ENCODE measurements at regions not wholly inside any gene's neighbourhood (a gene's known extent, or its start where the extent isn't known, plus 50 kb on each side); places are given as distances from the start of the nearest gene placed in this dataset.

DNA sequence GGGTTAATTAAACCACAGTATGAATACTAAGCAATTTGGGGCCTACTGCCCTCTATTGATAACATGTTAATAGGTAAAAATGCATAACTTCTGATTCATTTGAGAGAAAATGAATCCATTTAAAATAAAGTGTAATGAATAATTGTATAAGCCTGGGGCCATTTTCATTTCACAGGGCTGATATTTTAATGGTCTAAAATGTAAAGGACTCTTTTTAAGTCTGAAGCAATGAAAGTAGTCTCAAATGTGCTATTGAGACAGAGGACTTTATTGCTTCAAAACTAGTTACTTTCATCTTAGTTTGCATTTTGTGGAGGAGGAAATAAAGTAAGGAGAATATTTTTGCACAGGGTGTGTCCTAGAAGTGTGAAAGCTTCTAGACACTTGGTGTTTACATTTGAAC is 155.4 kb downstream of the TLR5 start:
- H3K36me3 ChIP-seq: no peaks in the 10 kb centered on the region
- H3K9ac ChIP-seq: no peak overlapping the region
- no peaks in the 10 kb centered on the region for H3K9me3 ChIP-seq
- no peaks in the 10 kb centered on the region for H4K20me1 ChIP-seq
- H3K4me3 ChIP-seq: no peak overlapping the region
- TF ChIP-seq Cebpa-rat (IDR thresholded peaks at IDR 0.05): no peak
- H3K4me1 ChIP-seq: peaks cover 10% of the 10 kb centered on the region
- H3K27me3 ChIP-seq: no peaks in the 10 kb centered on the region
- no peak overlapping the region for H3K4me2 ChIP-seq
- no peak overlapping the region for H3K27ac ChIP-seq

DNA sequence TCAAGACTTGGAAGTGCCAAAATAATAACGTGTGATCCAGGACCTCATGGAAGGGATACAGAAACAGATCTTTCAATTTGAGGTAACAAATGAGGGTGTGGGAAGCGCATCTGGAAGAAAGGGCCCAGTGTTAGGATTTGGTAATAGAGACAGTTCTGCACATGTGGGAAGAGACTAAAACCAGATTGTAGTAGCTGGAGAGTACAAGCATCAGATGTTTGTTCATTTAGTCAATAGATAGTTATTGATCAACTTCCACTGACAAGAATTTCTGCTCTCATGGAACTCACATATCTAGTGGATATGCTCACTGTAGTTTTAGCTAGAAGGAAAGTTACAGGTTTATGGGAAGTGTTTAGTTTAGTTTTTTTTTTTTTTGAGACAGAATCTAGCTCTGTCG is 153.6 kb downstream of the TLR5 start:
- Histone ChIP-seq H3K9me3 (no peaks in the 10 kb centered on the region), H3K4me3 (no peak overlapping the region), H3K27me3 (no peaks in the 10 kb centered on the region), H3K9ac (no peak overlapping the region), H3K4me1 (peaks cover 10% of the 10 kb centered on the region), H4K20me1 (no peaks in the 10 kb centered on the region), H3K27ac (no peak overlapping the region), H3K36me3 (no peaks in the 10 kb centered on the region), H3K4me2 (no peak overlapping the region)
- no peak for TF ChIP-seq Cebpa-rat (IDR thresholded peaks at IDR 0.05)

DNA sequence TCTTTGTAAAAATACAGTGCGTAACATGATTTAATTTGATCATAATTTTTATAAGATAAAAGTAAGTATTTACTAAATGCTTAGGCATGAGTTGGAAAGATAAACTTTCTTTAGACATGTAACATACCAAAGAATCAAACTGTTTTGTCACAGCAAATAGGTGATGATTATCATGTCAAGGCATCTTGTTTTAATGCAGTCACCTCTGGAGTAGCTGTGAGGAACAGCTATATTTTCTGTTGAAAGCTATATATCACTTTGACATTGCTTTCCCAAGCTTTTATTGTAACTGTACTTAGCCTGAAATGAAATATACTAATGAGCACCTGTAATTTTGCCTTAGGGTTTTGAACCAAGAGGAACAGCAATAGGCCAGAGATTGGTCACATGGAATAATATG is 151.9 kb downstream of the TLR5 start:
- Histone ChIP-seq H3K4me2 (no peak overlapping the region), H3K36me3 (no peaks in the 10 kb centered on the region), H4K20me1 (no peaks in the 10 kb centered on the region), H3K9ac (no peak overlapping the region), H3K27me3 (no peaks in the 10 kb centered on the region), H3K9me3 (no peaks in the 10 kb centered on the region), H3K4me3 (no peak overlapping the region), H3K27ac (no peak overlapping the region), H3K4me1 (peaks cover 19% of the 10 kb centered on the region)
- TF ChIP-seq Cebpa-rat (IDR thresholded peaks at IDR 0.05): no peak

DNA sequence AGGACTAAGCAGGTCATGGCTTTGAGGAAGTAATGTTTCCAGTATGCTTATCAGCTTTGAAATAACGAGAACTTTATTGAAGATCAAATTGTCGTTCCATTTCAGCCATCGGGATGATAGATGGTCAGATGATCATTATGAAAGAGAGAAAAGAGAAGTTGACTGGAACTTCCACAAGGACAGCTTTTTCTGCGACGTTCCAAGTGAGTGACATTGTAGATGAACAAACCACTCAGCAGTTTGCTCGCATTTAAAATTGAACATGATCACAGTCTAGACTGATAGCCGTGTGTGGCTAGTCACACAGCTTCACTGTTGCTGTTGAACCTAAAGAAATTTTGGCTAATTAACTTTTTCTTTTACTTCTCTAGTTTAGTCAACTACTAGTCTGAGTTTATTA is 151.1 kb downstream of the TLR5 start:
- Histone ChIP-seq H4K20me1 (no peaks in the 10 kb centered on the region), H3K36me3 (no peaks in the 10 kb centered on the region), H3K4me1 (peaks cover 20% of the 10 kb centered on the region), H3K9me3 (no peaks in the 10 kb centered on the region), H3K4me2 (no peak overlapping the region), H3K27me3 (no peaks in the 10 kb centered on the region), H3K4me3 (no peak overlapping the region), H3K9ac (no peak overlapping the region), H3K27ac (no peak overlapping the region)
- TF ChIP-seq Cebpa-rat (IDR thresholded peaks at IDR 0.05): no peak

DNA sequence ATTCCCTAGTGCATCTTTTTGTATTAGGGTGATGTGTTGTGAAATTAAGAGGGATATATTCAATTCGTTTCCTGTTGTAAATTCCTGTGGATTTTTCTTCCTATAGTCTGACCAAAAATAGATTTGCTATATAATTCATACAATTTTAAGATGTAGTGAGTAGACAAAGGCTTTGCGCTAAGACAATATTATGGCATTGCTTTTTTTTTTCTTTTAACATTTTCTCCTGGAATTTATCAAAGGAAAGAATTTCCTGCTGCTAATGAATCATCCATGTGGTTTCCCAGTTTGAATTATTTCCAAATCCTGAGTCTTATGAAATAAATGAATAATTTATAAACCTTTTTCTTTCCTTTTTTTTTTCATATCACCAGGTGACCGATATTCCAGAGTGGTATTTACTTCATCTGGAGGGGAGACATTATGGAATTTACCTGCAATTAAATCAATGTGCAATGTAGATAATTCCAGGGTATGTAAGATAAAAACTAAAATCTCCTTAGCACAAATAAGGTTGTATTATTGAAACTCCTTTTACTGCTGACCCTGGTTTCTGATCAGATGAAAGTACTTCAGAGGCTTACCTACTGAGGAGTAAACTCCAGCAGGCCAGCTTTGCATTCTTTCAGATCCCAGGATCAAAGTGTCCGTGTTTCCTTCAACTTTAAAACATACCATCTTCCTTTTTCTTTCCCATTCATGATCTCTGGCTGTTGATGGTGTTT is 148.4 kb downstream of the TLR5 start:
- Histone ChIP-seq H3K4me3 (no peak overlapping the region), H3K9ac (no peak overlapping the region), H3K4me2 (no peak overlapping the region)

DNA sequence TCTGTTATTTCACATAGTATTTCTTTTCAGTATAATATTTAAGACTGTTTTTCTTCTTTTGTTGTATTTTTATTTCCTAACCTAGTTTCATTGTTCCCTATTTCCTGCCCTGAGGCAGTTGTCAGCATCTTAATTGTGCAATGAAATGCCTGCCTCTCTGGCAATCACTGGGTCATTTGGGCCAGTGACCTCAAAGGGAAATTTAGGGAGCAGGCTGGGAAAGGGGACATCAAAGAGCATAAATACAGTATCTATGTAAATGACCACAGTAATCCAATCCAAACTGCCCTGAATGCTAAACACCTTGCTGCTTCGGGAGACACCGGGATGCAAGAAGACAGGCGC is 147.8 kb downstream of the TLR5 start:
- Histone ChIP-seq H3K27ac (no peak overlapping the region), H3K9me3 (no peaks in the 10 kb centered on the region), H3K36me3 (no peaks in the 10 kb centered on the region), H3K9ac (no peak overlapping the region), H3K4me1 (peaks cover 20% of the 10 kb centered on the region), H3K4me2 (peak overlapping the region; percentile 55), H3K4me3 (no peak overlapping the region), H3K27me3 (no peaks in the 10 kb centered on the region), H4K20me1 (no peaks in the 10 kb centered on the region)
- TF ChIP-seq Cebpa-rat (IDR thresholded peaks at IDR 0.05): no peak

More for the DNA sequence above, 148.4 kb downstream of the TLR5 start:
- no peak for TF ChIP-seq Cebpa-rat (IDR thresholded peaks at IDR 0.05)
- no peaks in the 10 kb centered on the region for H3K27me3 ChIP-seq
- no peaks in the 10 kb centered on the region for H3K9me3 ChIP-seq
- H3K36me3 ChIP-seq: no peaks in the 10 kb centered on the region
- H3K4me1 ChIP-seq: peaks cover 20% of the 10 kb centered on the region
- no peak overlapping the region for H3K27ac ChIP-seq
- no peaks in the 10 kb centered on the region for H4K20me1 ChIP-seq

DNA sequence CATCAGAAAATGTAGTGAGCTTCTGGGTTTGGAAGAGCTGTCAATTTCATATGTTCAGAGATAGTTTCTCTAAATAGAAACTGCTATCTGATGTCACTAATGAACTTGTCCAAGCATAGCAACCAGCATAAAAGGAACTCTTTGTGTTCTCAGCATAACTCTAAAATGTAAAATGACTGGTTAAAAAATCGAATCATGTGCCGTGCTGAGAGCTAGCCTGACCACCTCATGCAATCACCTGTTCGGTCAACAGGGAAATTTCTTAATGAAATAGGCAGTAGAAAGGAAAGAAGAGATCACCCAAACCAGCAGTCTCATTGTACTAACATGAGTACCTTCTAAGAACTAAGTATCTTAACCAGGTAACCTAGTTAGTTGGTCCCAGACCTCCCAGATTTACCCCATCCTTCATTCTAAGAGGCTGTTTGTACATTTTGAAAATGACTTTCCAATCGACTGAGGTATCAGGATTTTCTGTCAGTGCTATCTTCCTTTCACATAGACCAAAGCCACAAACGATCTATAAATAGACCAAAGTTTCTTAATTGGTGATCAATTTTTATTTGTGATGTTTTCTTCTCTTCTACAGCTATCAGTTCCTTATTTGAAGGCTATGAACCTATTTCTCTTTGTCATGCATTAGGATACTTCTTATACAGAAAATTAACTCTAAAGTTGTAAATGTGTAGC is 147.3 kb downstream of the TLR5 start:
- peaks cover 20% of the 10 kb centered on the region for H3K4me1 ChIP-seq
- H3K9ac ChIP-seq: no peak overlapping the region
- H3K27me3 ChIP-seq: no peaks in the 10 kb centered on the region
- H3K9me3 ChIP-seq: no peaks in the 10 kb centered on the region
- H4K20me1 ChIP-seq: no peaks in the 10 kb centered on the region
- TF ChIP-seq Cebpa-rat (IDR thresholded peaks at IDR 0.05): no peak
- no peak overlapping the region for H3K4me3 ChIP-seq
- H3K4me2 ChIP-seq: peak overlapping the region; percentile 55
- H3K27ac ChIP-seq: no peak overlapping the region
- H3K36me3 ChIP-seq: no peaks in the 10 kb centered on the region

DNA sequence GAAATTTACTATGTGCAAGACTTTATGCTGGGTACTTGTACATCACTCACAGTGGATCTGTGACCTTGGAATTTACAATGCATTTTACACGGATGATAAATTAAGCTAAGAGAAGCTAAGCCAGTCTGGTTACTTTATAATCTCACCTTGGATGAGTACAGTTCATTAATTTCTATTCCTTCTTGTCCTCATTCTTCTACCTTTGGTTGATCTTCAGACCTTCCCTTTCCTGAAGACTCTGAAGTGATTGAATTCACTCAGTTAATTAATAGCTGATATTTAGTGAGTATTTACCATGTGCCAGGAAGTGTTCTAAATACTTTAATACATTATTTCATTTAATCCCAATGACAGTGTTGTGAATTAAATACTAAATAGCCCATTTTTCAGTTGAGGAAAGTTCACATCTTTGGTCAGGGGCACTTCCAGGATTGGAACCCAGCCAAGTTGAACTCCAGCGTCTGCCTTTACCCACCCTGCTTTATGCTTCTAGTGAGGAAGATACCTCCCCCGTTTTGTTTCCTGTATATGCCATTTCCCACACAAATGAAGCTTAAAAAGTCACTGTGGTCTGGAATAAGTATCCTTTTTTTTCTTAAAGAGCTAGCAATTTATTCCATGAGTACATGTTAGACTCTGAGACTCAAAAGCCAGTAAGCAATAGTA is 146.6 kb downstream of the TLR5 start:
- no peak overlapping the region for H3K4me3 ChIP-seq
- H3K4me2 ChIP-seq: peak overlapping the region; percentile 55
- no peaks in the 10 kb centered on the region for H3K9me3 ChIP-seq
- H4K20me1 ChIP-seq: no peaks in the 10 kb centered on the region
- H3K36me3 ChIP-seq: no peaks in the 10 kb centered on the region
- no peak for TF ChIP-seq Cebpa-rat (IDR thresholded peaks at IDR 0.05)
- no peak overlapping the region for H3K27ac ChIP-seq
- H3K27me3 ChIP-seq: no peaks in the 10 kb centered on the region
- H3K9ac ChIP-seq: no peak overlapping the region
- H3K4me1 ChIP-seq: peaks cover 22% of the 10 kb centered on the region

DNA sequence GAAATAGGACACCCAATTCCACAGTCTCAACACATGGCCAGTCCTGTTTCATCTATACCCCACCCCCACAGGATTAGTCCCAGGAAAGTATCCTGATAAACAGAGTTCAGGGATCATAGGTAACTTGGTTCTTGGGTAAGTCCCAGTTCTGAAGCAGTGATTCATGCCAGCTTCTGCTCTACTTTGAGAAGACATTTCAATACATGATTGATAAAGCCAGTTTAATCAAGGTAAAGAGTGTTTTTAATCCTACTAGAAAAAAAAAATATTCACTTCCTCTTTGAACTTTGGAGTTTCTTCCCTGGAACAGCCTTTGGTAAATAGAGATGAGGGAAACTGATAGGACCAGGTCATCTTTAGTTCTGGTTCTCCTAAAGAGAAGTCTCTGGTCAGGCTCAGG is 142.4 kb downstream of the TLR5 start:
- no peak overlapping the region for H3K27ac ChIP-seq
- no peak overlapping the region for H3K4me2 ChIP-seq
- H3K36me3 ChIP-seq: peaks cover 25% of the 10 kb centered on the region
- H3K9ac ChIP-seq: no peak overlapping the region
- H3K4me1 ChIP-seq: peaks cover 23% of the 10 kb centered on the region
- TF ChIP-seq Cebpa-rat (IDR thresholded peaks at IDR 0.05): no peak
- H3K4me3 ChIP-seq: no peak overlapping the region
- H3K27me3 ChIP-seq: no peaks in the 10 kb centered on the region
- H4K20me1 ChIP-seq: no peaks in the 10 kb centered on the region
- no peaks in the 10 kb centered on the region for H3K9me3 ChIP-seq

Data from BLaER1 (cell line).